ENCODE measurements at regions not wholly inside any gene's neighbourhood (a gene's known extent, or its start where the extent isn't known, plus 50 kb on each side); places are given as distances from the start of the nearest gene placed in this dataset.

DNA sequence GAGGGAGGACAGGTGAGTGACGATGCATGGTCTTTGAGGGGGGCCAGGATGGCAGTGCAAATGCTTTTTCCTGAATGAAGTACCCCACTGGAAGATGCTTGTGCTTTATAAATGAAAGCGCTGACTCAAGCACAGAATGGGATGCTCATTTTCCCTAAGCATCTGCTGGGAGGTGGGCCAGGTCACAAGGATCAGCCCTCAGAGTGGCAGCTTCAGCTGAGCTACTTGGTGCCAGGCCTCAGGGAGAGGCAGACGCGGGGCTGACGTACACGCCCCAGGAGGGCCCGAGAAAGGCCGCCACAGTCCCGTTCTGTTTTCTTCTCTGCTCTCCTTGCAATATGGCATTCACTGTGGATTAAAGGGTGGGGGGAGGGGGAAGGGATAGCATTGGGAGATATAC lies 1535.8 kb downstream of the TSPY10 start:
- no peak overlapping the region for H2AK5ac ChIP-seq (ENCODE audit: insufficient read length, low read length)
- H3K27ac ChIP-seq (ENCODE audit: insufficient read length, low read depth, low read length), result no peak overlapping the region
- H3K4me1 Mint-ChIP-seq, result no peaks in the 10 kb centered on the region
- no peak overlapping the region for H2BK20ac ChIP-seq (ENCODE audit: low read depth, low read length, poor library complexity, severe bottlenecking)
- no peak overlapping the region for H3K4me3 Mint-ChIP-seq
- H2BK5ac ChIP-seq (ENCODE audit: insufficient read length, low read length), result no peak overlapping the region
- H3K9me3 Mint-ChIP-seq, result no peaks in the 10 kb centered on the region
- H3K4me2 ChIP-seq (ENCODE audit: insufficient read depth, insufficient read length, low read length), result no peak overlapping the region
- no peaks in the 10 kb centered on the region for H3K4me1 ChIP-seq (ENCODE audit: insufficient read depth, low read length)
- no peak overlapping the region for H4K8ac ChIP-seq (replicated peaks; ENCODE audit: insufficient read length, low read depth, low read length)
- TF ChIP-seq, protein P1, sequence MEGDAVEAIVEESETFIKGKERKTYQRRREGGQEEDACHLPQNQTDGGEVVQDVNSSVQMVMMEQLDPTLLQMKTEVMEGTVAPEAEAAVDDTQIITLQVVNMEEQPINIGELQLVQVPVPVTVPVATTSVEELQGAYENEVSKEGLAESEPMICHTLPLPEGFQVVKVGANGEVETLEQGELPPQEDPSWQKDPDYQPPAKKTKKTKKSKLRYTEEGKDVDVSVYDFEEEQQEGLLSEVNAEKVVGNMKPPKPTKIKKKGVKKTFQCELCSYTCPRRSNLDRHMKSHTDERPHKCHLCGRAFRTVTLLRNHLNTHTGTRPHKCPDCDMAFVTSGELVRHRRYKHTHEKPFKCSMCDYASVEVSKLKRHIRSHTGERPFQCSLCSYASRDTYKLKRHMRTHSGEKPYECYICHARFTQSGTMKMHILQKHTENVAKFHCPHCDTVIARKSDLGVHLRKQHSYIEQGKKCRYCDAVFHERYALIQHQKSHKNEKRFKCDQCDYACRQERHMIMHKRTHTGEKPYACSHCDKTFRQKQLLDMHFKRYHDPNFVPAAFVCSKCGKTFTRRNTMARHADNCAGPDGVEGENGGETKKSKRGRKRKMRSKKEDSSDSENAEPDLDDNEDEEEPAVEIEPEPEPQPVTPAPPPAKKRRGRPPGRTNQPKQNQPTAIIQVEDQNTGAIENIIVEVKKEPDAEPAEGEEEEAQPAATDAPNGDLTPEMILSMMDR (conservative IDR thresholded peaks at IDR 0.05), result no peak
- H3K27ac Mint-ChIP-seq, result no peak overlapping the region
- H2BK15ac ChIP-seq (ENCODE audit: low read depth, low read length), result no peak overlapping the region
- no peaks in the 10 kb centered on the region for H3K79me1 ChIP-seq (ENCODE audit: insufficient read depth, low read depth, low read length, poor library complexity, severe bottlenecking)
- no peak overlapping the region for H3K14ac ChIP-seq (ENCODE audit: insufficient read depth, low read length)
- no peak overlapping the region for H3K18ac ChIP-seq (ENCODE audit: insufficient read length, low read depth, low read length)
- DNase-seq, result no peak
- H3K4ac ChIP-seq (ENCODE audit: low read depth, low read length), result no peak overlapping the region
- no peak overlapping the region for H2BK120ac ChIP-seq (ENCODE audit: low read depth, low read length, poor library complexity, severe bottlenecking)
- no peak overlapping the region for H4K91ac ChIP-seq (ENCODE audit: insufficient read length, low read depth, low read length)
- H3K23me2 ChIP-seq (ENCODE audit: insufficient read length, low read depth, low read length, poor library complexity, severe bottlenecking), result no peaks in the 10 kb centered on the region
- H3K9ac ChIP-seq (ENCODE audit: extremely low read depth, insufficient read length, low read length), result no peak overlapping the region
- no peak overlapping the region for H2AFZ ChIP-seq (ENCODE audit: low read length)
- no peak overlapping the region for H3K23ac ChIP-seq (ENCODE audit: insufficient read length, low read depth, low read length)
- no peak overlapping the region for H3T11ph ChIP-seq (ENCODE audit: low read length)
- no peaks in the 10 kb centered on the region for H3K79me2 ChIP-seq (ENCODE audit: insufficient read depth, low read length)
- no peak overlapping the region for H4K5ac ChIP-seq (ENCODE audit: insufficient read length, low read depth, low read length)
- H3K56ac ChIP-seq (ENCODE audit: insufficient read length, low read depth, low read length), result no peak overlapping the region
- no peaks in the 10 kb centered on the region for H4K20me1 ChIP-seq (ENCODE audit: control insufficient read depth, insufficient read depth, insufficient read length)
- WGBS (ENCODE audit: extremely low coverage, insufficient read length, low lambda C conversion rate), result no CpG with 5 or more reads among the region's 9 CpGs
- H3K36me3 Mint-ChIP-seq (ENCODE audit: insufficient read depth in 1 of 3, low read depth in 3 of 3), result no peaks in the 10 kb centered on the region
- no peaks in the 10 kb centered on the region for H3K27me3 ChIP-seq (ENCODE audit: insufficient read depth, low read length)
- no peaks in the 10 kb centered on the region for H3K9me3 ChIP-seq (ENCODE audit: control insufficient read depth, low read depth, low read length)
- H2BK12ac ChIP-seq (ENCODE audit: insufficient read length, low read depth, low read length), result no peak overlapping the region
- H3K27me3 Mint-ChIP-seq (ENCODE audit: low read depth), result no peaks in the 10 kb centered on the region

Measured in H9 (cell line).